Activated CD4-positive, alpha-beta T cell treated with anti-CD3 and anti-CD28 coated beads, Interleukin-2, amount 10 ng/mL, durations not matched to agents 7 days and 5 days (primary cell): ENCODE measurements at regions not wholly inside any gene's neighbourhood (a gene's known extent, or its start where the extent isn't known, plus 50 kb on each side); places are given as distances from the start of the nearest gene placed in this dataset.

Experiments
- CTCF ChIA-PET: fragments of 350-600 bp; sonication (Branson Sonifier 250); formaldehyde crosslinking; loops from one replicate; lab custom pipeline; 2021; ENCODE audit warnings: antibody characterized with exemption; lab: Charles Lee
- POLR2A ChIA-PET: fragments of 350-600 bp; sonication (Branson Sonifier 250); formaldehyde crosslinking; loops from one replicate; lab custom pipeline; 2021; ENCODE audit warnings: antibody characterized with exemption; lab: Charles Lee
- DNase-seq: peaks from one replicate; pipeline ENCODE4 v3.0.0-alpha.2; 2020
- H3K27ac Mint-ChIP-seq: one replicate; pipeline ENCODE4 v1.8.0; 2021; ENCODE audit warnings: mild to moderate bottlenecking, moderate library complexity, mixed read lengths
- H3K27me3 Mint-ChIP-seq: one replicate; pipeline ENCODE4 v1.8.0; 2021; ENCODE audit warnings: mixed read lengths
- H3K36me3 Mint-ChIP-seq: one replicate; pipeline ENCODE4 v1.8.0; 2021; ENCODE audit warnings: low read depth, mixed read lengths
- H3K4me1 Mint-ChIP-seq: one replicate; pipeline ENCODE4 v1.8.0; 2021; ENCODE audit warnings: mixed read lengths
- H3K4me3 Mint-ChIP-seq: one replicate; pipeline ENCODE4 v1.8.0; 2021; ENCODE audit warnings: mild to moderate bottlenecking, moderate library complexity, mixed read lengths
- H3K9me3 Mint-ChIP-seq: one replicate; pipeline ENCODE4 v1.8.0; 2021; ENCODE audit warnings: mixed read lengths

DNA sequence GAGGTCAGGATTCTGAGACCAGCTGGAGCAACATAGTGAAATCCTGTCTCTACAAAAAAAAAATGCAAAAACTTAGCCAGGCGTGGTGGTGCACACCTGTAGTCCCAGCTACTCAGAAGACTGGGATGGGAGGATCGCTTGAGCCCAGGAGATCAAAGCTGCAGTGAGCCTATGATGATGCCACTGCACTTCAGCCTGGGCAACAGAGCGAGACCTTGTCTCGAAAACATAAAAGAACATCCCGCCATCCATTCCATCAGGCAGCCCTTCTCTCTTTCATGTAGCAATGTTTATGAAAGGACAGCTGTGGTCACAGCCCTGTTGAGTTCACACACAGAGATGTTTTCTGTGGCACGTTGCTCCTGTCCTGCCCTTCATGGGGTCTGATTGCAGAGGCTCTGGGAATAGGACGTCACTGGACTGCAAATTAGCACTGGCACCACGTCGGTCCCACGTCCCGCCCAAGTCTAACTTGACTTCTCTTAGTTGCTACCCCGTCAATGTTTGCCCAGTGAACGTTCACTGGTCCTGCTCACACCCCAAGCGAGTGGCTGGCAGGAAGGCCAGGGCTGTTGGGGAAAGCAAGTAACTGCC is 64.5 kb upstream of the MYL10 start:
- Mint-ChIP-seq H3K4me3 (no peak overlapping the region), H3K4me1 (peaks cover 9% of the 10 kb centered on the region), H3K27me3 (no peaks in the 10 kb centered on the region), H3K9me3 (no peaks in the 10 kb centered on the region), H3K36me3 (no peaks in the 10 kb centered on the region), H3K27ac (no peak overlapping the region)
- no peak for DNase-seq
- ChIA-PET POLR2A (interaction anchor here (0.6 kb wide), 1 partner anchor 583 kb away, joined by 3 read pairs; no protein-coding TSS in a partner anchor), CTCF (interaction anchor here (0.6 kb wide), 1 partner anchor 398 kb away, joined by 3 read pairs; no protein-coding TSS in a partner anchor)

DNA sequence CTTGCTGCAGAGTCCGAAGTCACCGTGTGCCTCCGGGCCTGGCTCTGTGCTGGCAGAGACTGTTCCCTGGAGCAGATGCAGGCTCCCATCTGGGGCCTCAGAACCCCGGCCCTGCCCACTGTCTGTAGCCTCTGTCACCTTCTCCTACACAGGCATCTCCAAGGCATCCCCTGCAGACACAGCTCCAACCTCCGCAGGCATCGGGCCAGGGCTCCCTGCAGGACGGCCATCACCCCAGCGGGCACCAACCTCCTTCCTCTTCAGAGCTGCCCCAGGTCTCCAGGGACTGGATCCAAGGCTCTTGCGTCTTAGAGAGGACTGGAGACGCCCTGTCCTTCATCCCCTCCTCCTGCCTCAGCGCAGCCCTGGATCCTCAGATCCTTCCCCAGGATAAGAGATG is 69.9 kb upstream of the MYL10 start:
- Mint-ChIP-seq H3K27ac (no peak overlapping the region), H3K4me3 (no peak overlapping the region), H3K9me3 (no peaks in the 10 kb centered on the region), H3K27me3 (no peaks in the 10 kb centered on the region), H3K36me3 (no peaks in the 10 kb centered on the region), H3K4me1 (no peaks in the 10 kb centered on the region)
- POLR2A ChIA-PET: no interaction called here
- no peak for DNase-seq
- CTCF ChIA-PET: no interaction called here

DNA sequence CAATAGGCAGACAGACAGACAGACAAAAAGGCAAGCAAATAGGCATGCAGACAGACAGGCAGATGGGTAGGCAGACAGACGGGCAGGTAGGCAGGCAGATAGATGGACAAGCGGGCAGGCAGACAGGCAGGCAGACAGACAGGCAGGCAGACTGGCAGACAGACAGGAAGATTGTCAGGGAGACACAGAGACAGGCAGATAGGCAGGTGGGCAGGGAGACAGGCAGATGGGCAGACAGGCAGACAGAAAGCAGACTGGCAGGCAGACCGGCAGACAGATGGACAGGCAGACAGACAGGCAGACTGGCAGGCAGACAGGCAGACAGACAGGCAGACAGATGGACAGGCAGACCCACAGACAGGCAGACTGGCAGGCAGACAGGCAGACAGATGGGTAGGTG is 70.3 kb upstream of the MYL10 start:
- DNase-seq: no peak
- Mint-ChIP-seq H3K27me3 (no peaks in the 10 kb centered on the region), H3K4me3 (no peak overlapping the region), H3K9me3 (no peaks in the 10 kb centered on the region), H3K27ac (no peak overlapping the region), H3K36me3 (no peaks in the 10 kb centered on the region), H3K4me1 (no peaks in the 10 kb centered on the region)
- CTCF ChIA-PET: no interaction called here
- POLR2A ChIA-PET: no interaction called here

DNA sequence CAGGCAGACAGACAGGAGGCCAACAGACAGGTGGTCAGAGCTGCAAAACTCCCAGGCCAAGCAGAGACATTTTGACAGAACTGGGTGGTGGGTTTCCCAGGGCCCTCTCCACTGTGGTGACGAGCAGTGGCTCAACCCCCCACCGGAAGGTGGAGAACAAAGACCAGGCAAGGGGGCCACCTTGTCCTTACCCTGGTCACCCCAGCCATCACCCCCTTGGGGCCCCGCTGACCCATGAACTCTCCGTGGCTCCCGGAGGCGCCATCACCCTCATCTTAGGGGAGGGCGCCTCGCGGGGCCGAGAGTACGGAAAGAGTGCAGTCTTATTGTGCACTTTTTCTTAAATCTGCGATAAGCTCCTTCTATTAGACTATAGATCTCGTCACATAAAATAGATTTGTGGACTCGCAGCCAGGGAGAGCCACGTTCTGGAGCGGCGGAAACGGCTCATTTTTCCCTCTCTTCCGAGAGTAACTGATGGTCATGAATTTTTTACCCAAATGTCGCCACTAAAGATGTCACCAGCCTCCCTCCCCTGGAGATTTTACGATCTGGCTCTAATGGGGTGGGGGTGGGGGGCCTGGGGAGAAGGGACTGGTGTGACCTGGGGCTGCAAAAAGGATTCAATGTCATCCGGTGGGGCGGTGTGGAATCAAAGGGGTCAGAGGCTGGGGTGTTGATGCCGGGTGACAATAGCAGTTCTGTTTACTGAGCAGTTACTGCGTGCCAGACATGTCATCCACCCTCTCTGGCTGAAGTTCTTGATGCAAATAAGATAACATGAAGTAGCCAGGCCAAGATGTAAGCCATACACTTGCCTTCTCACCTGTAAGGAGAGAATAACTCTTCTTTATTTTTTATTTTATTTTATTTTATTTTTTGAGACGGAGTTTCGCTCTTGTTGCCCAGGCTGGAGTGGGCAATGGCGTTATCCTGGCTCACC is 71.1 kb upstream of the MYL10 start:
- ChIA-PET POLR2A (no interaction called here), CTCF (no interaction called here)

DNA sequence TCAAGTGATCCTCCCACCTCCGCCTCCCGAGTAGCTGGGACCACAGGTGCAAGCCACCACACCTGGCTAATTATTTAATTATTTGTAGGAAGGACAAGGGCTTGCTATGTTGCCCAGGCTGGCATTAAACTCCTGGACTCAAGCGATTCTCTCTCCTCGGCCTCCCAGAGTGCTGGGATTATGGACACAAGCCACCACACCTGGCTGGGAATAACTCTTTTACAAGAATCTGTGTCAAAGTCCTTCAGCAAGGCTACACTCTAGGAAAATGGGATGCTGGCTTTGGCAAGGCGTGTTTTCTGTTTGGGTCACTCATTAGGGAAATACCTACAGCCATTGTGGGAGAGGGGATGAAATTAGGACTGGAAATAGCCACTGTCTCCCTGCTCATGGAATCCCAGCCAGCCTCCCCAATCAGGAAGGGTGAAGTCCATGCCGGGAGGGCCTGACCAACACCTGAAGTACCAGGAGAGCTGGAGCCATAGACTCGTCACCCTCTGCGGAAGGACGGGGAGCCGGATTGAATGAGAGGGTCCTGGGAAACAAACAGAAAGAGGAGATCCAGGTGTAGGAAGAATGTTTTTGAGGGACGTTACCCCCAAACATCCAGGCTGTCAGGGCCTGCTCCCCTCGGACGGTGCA is 72.2 kb upstream of the MYL10 start:
- no peak overlapping the region for H3K4me3 Mint-ChIP-seq
- ChIA-PET POLR2A (no interaction called here), CTCF (no interaction called here)
- no peak for DNase-seq
- no peaks in the 10 kb centered on the region for H3K4me1 Mint-ChIP-seq
- H3K27me3 Mint-ChIP-seq: peaks cover 4% of the 10 kb centered on the region
- H3K9me3 Mint-ChIP-seq: no peaks in the 10 kb centered on the region
- no peak overlapping the region for H3K27ac Mint-ChIP-seq
- H3K36me3 Mint-ChIP-seq: no peaks in the 10 kb centered on the region

More for the DNA sequence above, 71.1 kb upstream of the MYL10 start:
- no peaks in the 10 kb centered on the region for H3K4me1 Mint-ChIP-seq
- H3K27ac Mint-ChIP-seq: no peak overlapping the region
- DNase-seq: no peak
- no peaks in the 10 kb centered on the region for H3K36me3 Mint-ChIP-seq
- no peak overlapping the region for H3K4me3 Mint-ChIP-seq
- no peaks in the 10 kb centered on the region for H3K27me3 Mint-ChIP-seq
- no peaks in the 10 kb centered on the region for H3K9me3 Mint-ChIP-seq

DNA sequence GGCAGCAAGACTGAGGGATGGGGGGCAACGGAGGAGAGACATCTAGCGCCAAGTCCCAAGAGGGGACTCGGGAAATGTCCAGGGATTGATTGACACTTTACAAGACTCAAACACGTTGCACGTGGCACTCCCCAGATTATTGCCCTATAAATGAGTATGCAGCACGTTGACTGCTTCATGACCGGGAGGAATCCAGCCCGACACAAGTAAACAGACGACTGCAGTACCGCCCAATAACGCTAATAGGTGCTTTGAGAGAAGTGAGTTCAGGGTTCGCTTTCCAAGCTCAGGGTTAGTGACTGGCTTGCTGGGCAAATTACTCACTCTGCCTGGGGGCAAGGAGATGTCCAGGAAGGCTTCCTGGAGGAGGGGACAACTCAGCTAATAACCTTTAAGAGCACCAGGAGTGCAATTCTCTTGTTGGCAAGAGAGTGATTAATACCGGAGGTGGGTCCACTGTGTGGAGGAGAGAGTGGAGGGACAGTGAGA is 73.3 kb upstream of the MYL10 start:
- Mint-ChIP-seq H3K27ac (no peak overlapping the region), H3K4me3 (no peak overlapping the region), H3K36me3 (no peaks in the 10 kb centered on the region), H3K27me3 (peaks cover 4% of the 10 kb centered on the region), H3K9me3 (no peaks in the 10 kb centered on the region), H3K4me1 (no peaks in the 10 kb centered on the region)
- ChIA-PET CTCF (interaction anchor here (0.6 to 0.7 kb wide), 2 partner anchors 125 to 474 kb away, joined by 3 to 4 read pairs; no protein-coding TSS in a partner anchor), POLR2A (no interaction called here)
- no peak for DNase-seq

DNA sequence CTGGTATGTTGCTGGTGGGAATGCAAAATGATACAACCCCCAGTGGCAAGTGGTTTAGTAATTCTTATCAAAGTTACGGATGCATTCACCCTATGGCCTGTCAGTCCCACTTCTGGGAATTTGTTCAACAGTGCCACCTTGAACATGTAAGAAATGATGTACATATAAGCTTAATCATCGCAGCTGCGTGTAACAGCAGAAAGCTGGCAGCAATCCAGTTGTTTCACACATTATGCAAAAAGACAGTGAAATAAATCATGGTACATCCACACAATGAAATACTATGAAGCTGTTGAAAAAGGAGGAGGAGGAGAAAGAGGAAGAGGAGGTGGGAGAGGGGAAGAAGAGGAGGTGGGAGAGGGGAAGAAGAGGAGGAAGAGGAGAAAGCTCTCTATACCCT is 76.2 kb upstream of the MYL10 start:
- Mint-ChIP-seq H3K4me3 (no peak overlapping the region), H3K36me3 (no peaks in the 10 kb centered on the region), H3K9me3 (no peaks in the 10 kb centered on the region), H3K4me1 (no peaks in the 10 kb centered on the region), H3K27me3 (peaks cover 4% of the 10 kb centered on the region), H3K27ac (no peak overlapping the region)
- ChIA-PET CTCF (interaction anchor here (0.6 kb wide), 1 partner anchor 526 kb away, joined by 6 read pairs; no protein-coding TSS in a partner anchor), POLR2A (no interaction called here)
- no peak for DNase-seq

DNA sequence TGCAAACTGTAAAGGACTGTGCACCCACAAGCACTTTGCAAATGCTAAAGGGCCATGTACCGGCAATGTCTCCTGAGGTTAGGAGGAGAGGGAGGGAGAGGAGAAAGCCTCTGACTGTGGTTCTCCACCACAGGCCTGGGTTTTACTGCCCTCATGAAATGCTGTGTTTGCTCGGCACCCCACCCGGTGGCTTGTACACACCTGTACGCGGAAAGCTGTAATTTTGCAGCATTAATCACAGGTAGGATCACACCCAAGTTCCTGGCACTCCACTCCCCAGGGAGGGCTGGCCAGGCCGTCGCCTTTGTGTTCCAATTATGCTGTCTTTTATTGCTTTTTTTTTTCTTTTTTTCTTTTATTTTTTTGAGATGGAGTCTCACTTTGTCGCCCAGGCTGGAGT is 78.5 kb upstream of the MYL10 start:
- no peaks in the 10 kb centered on the region for H3K36me3 Mint-ChIP-seq
- ChIA-PET POLR2A (no interaction called here), CTCF (no interaction called here)
- H3K4me3 Mint-ChIP-seq: no peak overlapping the region
- H3K27ac Mint-ChIP-seq: no peak overlapping the region
- H3K9me3 Mint-ChIP-seq: no peaks in the 10 kb centered on the region
- peaks cover 4% of the 10 kb centered on the region for H3K27me3 Mint-ChIP-seq
- DNase-seq: no peak
- no peaks in the 10 kb centered on the region for H3K4me1 Mint-ChIP-seq

DNA sequence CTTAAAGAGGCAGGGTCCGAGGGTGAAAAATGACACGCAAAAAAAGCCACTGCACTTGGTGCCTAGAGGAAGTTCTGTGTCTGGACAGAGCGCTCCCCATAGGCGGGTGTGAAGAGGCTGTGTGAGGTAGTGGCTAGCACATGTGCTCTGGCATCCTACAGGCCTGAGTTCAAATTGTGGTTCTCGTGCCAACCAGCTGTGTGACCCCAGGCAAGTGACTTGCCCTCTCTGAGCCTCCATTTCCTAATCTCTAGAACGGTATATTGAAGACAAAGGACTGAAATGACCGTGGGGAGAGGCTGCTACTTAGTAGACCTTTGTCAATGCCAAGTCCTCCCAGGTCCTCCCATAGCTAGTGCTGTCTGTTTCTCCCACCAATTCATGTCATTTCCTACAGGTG is 79.1 kb upstream of the MYL10 start:
- no peaks in the 10 kb centered on the region for H3K4me1 Mint-ChIP-seq
- H3K9me3 Mint-ChIP-seq: no peaks in the 10 kb centered on the region
- H3K27ac Mint-ChIP-seq: no peak overlapping the region
- H3K36me3 Mint-ChIP-seq: no peaks in the 10 kb centered on the region
- POLR2A ChIA-PET: no interaction called here
- peaks cover 4% of the 10 kb centered on the region for H3K27me3 Mint-ChIP-seq
- DNase-seq: no peak
- CTCF ChIA-PET: no interaction called here
- H3K4me3 Mint-ChIP-seq: no peak overlapping the region

DNA sequence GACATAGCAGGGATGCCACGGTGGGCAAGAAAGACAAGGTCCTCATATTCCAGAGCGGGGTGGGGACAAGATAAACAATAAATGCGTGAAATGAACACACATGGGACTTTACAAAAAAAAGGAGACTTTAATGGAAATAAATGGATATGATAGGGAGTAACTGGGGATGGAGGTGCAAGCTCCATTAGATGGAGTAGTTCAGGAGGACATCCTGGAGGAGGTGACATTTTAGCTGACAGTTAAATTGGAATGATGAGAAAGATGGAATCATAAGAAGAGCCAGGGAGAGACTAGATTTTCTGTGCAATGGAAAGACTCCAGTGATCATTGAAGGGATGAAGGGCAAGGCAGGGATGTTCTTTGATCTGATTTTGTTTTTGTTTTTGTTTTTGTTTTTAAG is 83.6 kb upstream of the MYL10 start:
- CTCF ChIA-PET: interaction anchor here (0.8 to 2.2 kb wide), 2 partner anchors 17 to 31 kb away, joined by 3 to 7 read pairs; no protein-coding TSS in a partner anchor
- Mint-ChIP-seq H3K9me3 (no peaks in the 10 kb centered on the region), H3K4me3 (no peak overlapping the region)

DNA sequence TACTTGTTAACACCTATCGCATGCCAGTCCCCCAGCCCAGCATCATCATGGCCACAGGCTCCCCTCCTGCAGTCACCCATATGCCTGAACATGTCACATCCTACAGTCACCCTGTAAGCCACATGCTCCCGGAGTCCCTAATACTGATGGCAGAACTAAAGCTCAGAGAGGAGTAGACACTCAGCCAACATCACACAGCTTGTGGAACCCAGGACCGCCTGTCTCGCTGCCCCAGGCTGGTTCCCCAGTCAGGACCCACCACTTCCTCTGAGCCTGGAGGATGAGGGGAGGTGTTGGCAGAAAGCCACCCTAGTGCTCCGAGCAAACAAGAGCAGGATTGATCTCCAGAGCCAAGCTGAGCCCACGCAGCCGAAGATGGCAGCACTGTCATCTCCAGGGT is 85.0 kb upstream of the MYL10 start:
- ChIA-PET CTCF (interaction anchor here (1.5 to 2.2 kb wide), 2 partner anchors 11 to 16 kb away, joined by 4 to 7 read pairs; no protein-coding TSS in a partner anchor), POLR2A (interaction anchor here (0.7 kb wide), 1 partner anchor 26 kb away, joined by 3 read pairs; no protein-coding TSS in a partner anchor)
- Mint-ChIP-seq H3K4me1 (no peaks in the 10 kb centered on the region), H3K4me3 (no peak overlapping the region), H3K27ac (no peak overlapping the region), H3K36me3 (no peaks in the 10 kb centered on the region), H3K27me3 (no peaks in the 10 kb centered on the region), H3K9me3 (no peaks in the 10 kb centered on the region)
- DNase-seq: no peak

More for the DNA sequence above, 83.6 kb upstream of the MYL10 start:
- POLR2A ChIA-PET: interaction anchor here (0.6 kb wide), 1 partner anchor 252 kb away, joined by 4 read pairs; no protein-coding TSS in a partner anchor
- H3K27ac Mint-ChIP-seq: no peak overlapping the region
- no peaks in the 10 kb centered on the region for H3K36me3 Mint-ChIP-seq
- H3K27me3 Mint-ChIP-seq: no peaks in the 10 kb centered on the region
- DNase-seq: no peak
- H3K4me1 Mint-ChIP-seq: no peaks in the 10 kb centered on the region

DNA sequence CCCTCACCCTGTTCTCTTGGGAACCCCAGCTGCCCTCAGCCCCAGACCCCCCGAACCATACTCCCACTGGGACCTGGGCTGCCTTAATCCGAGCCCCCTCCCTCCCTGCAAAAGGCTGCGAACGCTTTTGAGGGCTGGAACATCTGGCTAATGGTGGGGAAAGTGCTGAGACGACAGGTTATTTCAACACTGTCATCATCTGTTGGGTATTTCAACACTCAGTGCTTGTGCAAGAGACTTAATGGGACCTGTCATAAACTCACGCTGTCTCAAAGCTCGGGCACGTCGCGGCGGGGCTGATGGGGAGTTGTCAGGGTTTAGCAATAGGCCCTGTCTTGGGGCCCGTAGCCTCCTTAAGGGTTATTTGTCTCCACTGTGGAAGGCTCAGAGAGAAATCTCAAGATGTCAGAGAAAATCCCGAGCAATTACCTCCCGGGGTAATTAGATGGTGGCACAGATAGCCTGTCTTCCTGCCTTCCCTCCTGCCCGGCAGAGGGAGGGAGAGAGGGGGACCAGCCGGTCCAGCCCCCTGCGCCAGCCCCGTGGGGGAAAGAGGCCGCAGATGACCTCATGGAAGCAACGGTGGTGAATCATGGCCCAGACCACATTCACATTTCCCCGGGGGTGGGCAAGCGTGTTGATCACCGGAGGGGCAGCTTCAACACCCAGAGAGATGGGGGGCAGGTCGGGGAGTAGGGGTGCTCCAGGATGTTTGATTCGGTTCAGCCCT is 88.7 kb upstream of the MYL10 start:
- H3K9me3 Mint-ChIP-seq: no peaks in the 10 kb centered on the region
- H3K4me3 Mint-ChIP-seq: no peak overlapping the region
- H3K27ac Mint-ChIP-seq: no peak overlapping the region
- no peak for DNase-seq
- H3K4me1 Mint-ChIP-seq: peaks cover 7% of the 10 kb centered on the region
- H3K36me3 Mint-ChIP-seq: no peaks in the 10 kb centered on the region
- ChIA-PET POLR2A (no interaction called here), CTCF (no interaction called here)
- H3K27me3 Mint-ChIP-seq: no peaks in the 10 kb centered on the region
